DMS79 treated with DMSO at 0.1 percent for 48 hours (cell line): ENCODE measurements at regions not wholly inside any gene's neighbourhood (a gene's known extent, or its start where the extent isn't known, plus 50 kb on each side); places are given as distances from the start of the nearest gene placed in this dataset.

Source experiments
- DNase-seq: peaks from one replicate; lab custom pipeline; 2025; lab: John Stamatoyannopoulos, UW

GRCh38 chr9:20291201-20291600 is 331.1 kb downstream of the MLLT3 start:
- DNase-seq = no peak

GRCh38 chr9:20290257-20290656 is 332.0 kb downstream of the MLLT3 start:
- no peak for DNase-seq

GRCh38 chr9:20289423-20290010 is 332.8 kb downstream of the MLLT3 start:
- no peak for DNase-seq

- DNase-seq = no peak
Measured at GRCh38 chr9:20286969-20287368, 335.3 kb downstream of the MLLT3 start.

- no peak for DNase-seq
Measured at GRCh38 chr9:20286154-20286700, 336.1 kb downstream of the MLLT3 start.

GRCh38 chr9:20284601-20285289 is 337.6 kb downstream of the MLLT3 start:
- no peak for DNase-seq

- DNase-seq = no peak
Measured at GRCh38 chr9:20280330-20280729, 342.0 kb downstream of the MLLT3 start.

GRCh38 chr9:20276762-20277161 is 345.5 kb downstream of the MLLT3 start:
- DNase-seq = no peak

GRCh38 chr9:20271723-20272122 is 350.6 kb downstream of the MLLT3 start:
- DNase-seq = no peak

GRCh38 chr9:20271096-20271495 is 351.2 kb downstream of the MLLT3 start:
- no peak for DNase-seq

- no peak for DNase-seq
Measured at GRCh38 chr9:20270161-20270560, 352.1 kb downstream of the MLLT3 start.

- no peak for DNase-seq
Measured at GRCh38 chr9:20269620-20270019, 352.7 kb downstream of the MLLT3 start.

GRCh38 chr9:20264896-20265295 is 357.4 kb downstream of the MLLT3 start:
- DNase-seq = no peak

GRCh38 chr9:20262611-20263010 is 359.7 kb downstream of the MLLT3 start:
- DNase-seq = no peak

GRCh38 chr9:20256284-20256948 is 365.9 kb downstream of the MLLT3 start:
- DNase-seq = no peak

- no peak for DNase-seq
Measured at GRCh38 chr9:20255052-20255451, 367.2 kb downstream of the MLLT3 start.

- no peak for DNase-seq
Measured at GRCh38 chr9:20253635-20254034, 368.7 kb downstream of the MLLT3 start.

GRCh38 chr9:20252778-20253177 is 369.5 kb downstream of the MLLT3 start:
- no peak for DNase-seq

- DNase-seq = no peak
Measured at GRCh38 chr9:20250791-20251190, 371.5 kb downstream of the MLLT3 start.

- DNase-seq = no peak
Measured at GRCh38 chr9:20244271-20244670, 378.0 kb downstream of the MLLT3 start.

- DNase-seq = no peak
Measured at GRCh38 chr9:20243841-20244240, 378.5 kb downstream of the MLLT3 start.

- no peak for DNase-seq
Measured at GRCh38 chr9:20242510-20243189, 379.6 kb downstream of the MLLT3 start.

GRCh38 chr9:20240498-20240897 is 381.8 kb downstream of the MLLT3 start:
- no peak for DNase-seq
